ENCODE measurements at regions not wholly inside any gene's neighbourhood (a gene's known extent, or its start where the extent isn't known, plus 50 kb on each side); places are given as distances from the start of the nearest gene placed in this dataset.

DNA sequence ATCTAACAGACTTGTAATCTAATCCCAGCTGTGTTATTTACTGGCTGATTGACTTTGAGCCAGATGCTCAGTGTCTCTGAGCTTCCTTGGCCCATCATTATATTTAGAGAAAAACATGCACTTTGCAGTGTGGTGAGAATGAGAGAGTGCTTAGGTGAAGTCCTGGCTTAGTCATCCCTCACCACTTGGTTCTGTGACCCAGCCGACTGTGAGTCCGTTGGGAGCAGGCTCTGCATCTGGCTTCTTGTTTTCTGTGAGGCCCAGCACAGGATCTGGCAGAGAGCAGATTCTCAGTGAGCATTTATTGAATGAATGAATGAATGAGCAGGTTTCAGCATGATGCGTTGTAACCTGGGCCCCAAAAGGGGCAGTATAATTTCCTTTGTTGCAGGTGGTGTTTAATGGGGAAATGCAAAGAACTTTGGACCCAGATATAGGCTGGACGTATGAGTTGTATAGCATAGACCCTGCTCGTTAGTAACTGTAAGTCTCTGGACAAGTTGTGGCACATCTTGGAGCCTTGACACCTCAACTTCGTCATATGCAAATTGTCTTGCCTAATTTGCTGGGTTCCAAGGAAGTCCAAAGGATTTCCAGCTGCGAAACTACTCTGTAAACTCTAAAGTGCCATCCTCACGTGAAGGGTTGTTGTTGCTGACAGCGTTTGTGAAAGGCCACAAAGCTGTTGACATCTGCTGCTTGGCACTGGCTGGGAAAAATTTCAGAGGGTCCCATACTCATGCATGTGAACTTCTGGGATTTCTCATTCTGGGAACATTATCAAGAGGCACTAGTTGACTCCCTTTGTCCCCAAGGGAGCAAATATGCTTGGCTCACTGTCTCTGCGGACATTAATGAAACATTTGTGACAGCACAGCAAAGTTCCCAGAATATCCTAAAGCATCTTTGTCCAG lies 138.8 kb upstream of the USP24 start:
- in situ Hi-C loops (cut with MboI; ENCODE audit: low sequenced_read_pairs, unreplicated experiment): no loop called here
- DNase-seq (ENCODE audit: low spot score): no peak
- TF ChIP-seq, protein P1, sequence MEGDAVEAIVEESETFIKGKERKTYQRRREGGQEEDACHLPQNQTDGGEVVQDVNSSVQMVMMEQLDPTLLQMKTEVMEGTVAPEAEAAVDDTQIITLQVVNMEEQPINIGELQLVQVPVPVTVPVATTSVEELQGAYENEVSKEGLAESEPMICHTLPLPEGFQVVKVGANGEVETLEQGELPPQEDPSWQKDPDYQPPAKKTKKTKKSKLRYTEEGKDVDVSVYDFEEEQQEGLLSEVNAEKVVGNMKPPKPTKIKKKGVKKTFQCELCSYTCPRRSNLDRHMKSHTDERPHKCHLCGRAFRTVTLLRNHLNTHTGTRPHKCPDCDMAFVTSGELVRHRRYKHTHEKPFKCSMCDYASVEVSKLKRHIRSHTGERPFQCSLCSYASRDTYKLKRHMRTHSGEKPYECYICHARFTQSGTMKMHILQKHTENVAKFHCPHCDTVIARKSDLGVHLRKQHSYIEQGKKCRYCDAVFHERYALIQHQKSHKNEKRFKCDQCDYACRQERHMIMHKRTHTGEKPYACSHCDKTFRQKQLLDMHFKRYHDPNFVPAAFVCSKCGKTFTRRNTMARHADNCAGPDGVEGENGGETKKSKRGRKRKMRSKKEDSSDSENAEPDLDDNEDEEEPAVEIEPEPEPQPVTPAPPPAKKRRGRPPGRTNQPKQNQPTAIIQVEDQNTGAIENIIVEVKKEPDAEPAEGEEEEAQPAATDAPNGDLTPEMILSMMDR (IDR thresholded peaks at IDR 0.05; ENCODE audit: borderline replicate concordance, control extremely low read depth, extremely low read depth, insufficient read depth, missing control alignments): no peak

DNA sequence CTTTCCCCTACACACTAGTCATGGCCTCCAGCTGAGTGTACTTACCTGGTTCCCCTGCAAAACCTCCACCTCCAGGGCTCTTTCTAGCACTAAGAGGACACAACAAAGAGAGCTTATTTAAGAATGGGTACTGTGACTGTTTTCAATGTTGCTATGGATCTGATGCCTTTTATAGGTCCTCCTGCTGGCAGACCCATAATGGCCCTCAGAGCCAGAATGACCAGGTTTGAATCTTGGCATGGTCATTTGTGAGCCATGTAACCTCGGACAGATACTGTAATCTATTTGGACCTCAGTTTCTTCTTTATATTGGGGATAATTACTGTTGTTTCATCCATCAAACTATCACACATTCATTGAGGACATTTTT lies 137.6 kb upstream of the USP24 start:
- DNase-seq (ENCODE audit: low spot score): no peak
- TF ChIP-seq, protein P1 (IDR thresholded peaks at IDR 0.05; ENCODE audit: borderline replicate concordance, control extremely low read depth, extremely low read depth, insufficient read depth, missing control alignments): no peak
- in situ Hi-C loops (cut with MboI; ENCODE audit: low sequenced_read_pairs, unreplicated experiment): no loop called here

DNA sequence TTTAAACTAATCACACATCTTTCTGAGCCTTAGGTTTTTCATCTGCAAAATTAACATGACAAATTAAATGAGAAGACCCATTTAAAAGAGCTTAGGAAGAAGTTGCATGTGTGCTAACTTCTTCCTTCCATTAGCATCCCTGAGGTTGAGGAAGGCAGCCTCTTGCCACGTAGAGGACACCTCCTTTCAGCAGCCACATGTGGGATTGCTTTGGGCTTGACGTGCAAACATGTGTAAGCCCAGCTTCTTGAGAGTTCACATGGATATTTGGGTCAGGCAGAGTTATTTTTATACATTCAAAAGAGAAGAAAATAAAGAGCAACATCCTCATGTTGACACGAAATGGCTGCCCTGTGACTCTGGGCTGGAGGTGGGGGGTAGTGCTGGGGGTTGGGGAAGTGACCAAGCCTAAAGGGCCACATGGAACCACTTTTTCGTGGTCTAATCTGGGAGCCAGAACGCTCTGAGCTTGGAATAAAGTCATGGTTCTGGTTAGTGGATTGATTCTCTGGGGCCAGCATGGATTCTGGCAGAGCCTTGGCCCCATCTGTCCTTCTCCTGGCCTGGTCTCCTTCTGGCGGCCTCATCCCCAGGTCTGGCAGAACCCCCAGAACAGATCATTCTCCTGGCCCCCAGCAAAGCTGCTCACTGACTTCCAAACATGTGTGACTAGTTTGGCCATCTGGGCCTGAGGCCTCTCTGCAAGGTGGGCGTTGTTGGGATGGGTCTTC lies 137.1 kb upstream of the USP24 start:
- in situ Hi-C loops (cut with MboI; ENCODE audit: low sequenced_read_pairs, unreplicated experiment): no loop called here
- TF ChIP-seq, protein P1 (IDR thresholded peaks at IDR 0.05; ENCODE audit: borderline replicate concordance, control extremely low read depth, extremely low read depth, insufficient read depth, missing control alignments): no peak
- no peak for DNase-seq (ENCODE audit: low spot score)

DNA sequence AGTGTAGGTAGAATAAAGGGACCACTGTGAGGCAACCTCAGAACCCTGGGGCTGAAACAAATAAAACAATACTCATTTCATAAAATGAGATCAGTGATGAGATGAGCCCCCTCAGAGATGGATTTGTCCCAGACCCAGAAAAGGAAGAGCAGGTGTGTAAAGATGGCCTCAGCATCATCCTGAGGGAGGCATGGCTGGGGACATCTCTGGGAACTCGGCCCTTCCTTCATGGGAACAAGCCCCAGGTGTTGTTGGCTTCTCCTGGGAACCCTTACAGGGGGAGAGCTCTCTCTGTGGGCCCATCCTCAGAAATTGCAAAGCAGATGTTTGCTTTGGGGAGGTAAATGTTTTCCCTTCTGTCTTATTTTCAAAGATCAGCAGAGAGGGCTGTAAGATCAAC lies 133.2 kb upstream of the USP24 start:
- in situ Hi-C loops (cut with MboI; ENCODE audit: low sequenced_read_pairs, unreplicated experiment): no loop called here
- TF ChIP-seq, protein P1 (IDR thresholded peaks at IDR 0.05; ENCODE audit: borderline replicate concordance, control extremely low read depth, extremely low read depth, insufficient read depth, missing control alignments): no peak
- DNase-seq (ENCODE audit: low spot score): no peak

DNA sequence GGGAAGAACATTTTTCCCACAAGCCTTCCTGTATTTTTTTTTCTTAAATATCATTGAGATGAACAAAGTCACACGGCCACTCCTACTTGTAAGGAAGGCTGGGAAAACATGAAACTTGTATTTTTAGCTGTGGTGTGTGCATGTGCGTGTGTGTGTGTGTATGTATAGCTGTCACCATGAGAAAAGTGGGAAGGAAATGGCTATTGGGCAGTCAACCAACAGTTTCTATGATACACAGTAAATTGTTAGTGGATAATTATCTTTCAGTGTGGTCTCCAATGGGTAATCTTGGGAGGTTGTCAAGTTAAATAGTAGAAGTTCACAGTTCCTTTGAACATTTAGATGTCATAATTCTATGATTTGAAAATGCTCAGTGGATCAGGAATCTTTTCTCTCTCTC lies 132.7 kb upstream of the USP24 start:
- no peak for DNase-seq (ENCODE audit: low spot score)
- in situ Hi-C loops (cut with MboI; ENCODE audit: low sequenced_read_pairs, unreplicated experiment): no loop called here
- TF ChIP-seq, protein P1 (IDR thresholded peaks at IDR 0.05; ENCODE audit: borderline replicate concordance, control extremely low read depth, extremely low read depth, insufficient read depth, missing control alignments): no peak

DNA sequence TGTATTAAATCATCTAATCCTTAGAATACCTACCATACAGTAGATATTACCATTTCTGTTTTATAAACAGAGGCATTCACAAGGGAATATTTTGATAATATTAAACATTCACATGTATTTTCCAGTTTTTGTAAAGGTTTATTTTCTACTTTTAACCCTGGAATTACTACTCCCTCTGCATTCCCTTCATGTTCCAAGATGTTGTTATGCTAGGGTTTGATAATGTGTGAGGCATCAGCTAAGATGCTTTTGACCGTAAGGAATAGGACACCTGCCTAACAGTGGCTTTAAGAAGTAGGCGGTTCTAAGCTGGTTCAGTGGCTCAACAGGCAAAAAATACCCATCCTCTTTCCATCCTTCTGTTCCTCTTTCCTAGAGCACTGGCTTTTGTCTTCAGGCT lies 131.9 kb upstream of the USP24 start:
- TF ChIP-seq, protein P1 (IDR thresholded peaks at IDR 0.05; ENCODE audit: borderline replicate concordance, control extremely low read depth, extremely low read depth, insufficient read depth, missing control alignments): no peak
- no peak for DNase-seq (ENCODE audit: low spot score)
- in situ Hi-C loops (cut with MboI; ENCODE audit: low sequenced_read_pairs, unreplicated experiment): no loop called here

Data from GM13976 (cell line).